RWPE2 (cell line): ENCODE measurements at regions not wholly inside any gene's neighbourhood (a gene's known extent, or its start where the extent isn't known, plus 50 kb on each side); places are given as distances from the start of the nearest gene placed in this dataset.

Experiments used
- ATAC-seq: fragments of 200-7000 bp; cut with Tn5 transposase; 3 replicates; pipeline ENCODE4 v1.9.1; 2021; ENCODE audit warnings: low read depth
- DNase-seq: peaks from one replicate; pipeline ENCODE4 v3.0.0-alpha.2; 2020; ENCODE audit warnings: low spot score
- H3K27ac ChIP-seq: fragments of 450-650 bp; 2 replicates; pipeline ENCODE4 v1.5.1; 2017; ENCODE audit warnings: mild to moderate bottlenecking; ENCODE audit not compliant: poor library complexity, severe bottlenecking
- H3K27me3 ChIP-seq: fragments of 250-450 bp; sonication (Bioruptor Pico); 2 replicates; pipeline ENCODE4 v1.5.1; 2021; ENCODE audit warnings: mild to moderate bottlenecking, moderate library complexity; ENCODE audit not compliant: insufficient read depth, poor library complexity, severe bottlenecking
- H3K36me3 ChIP-seq: fragments of 250-450 bp; sonication (Bioruptor Pico); 2 replicates; pipeline ENCODE4 v1.5.1; 2020; ENCODE audit warnings: low read depth, mild to moderate bottlenecking, moderate library complexity
- H3K4me1 ChIP-seq: fragments of 250-450 bp; sonication (Bioruptor Pico); 2 replicates; pipeline ENCODE4 v1.5.1; 2021; ENCODE audit warnings: mild to moderate bottlenecking, moderate library complexity; ENCODE audit not compliant: insufficient read depth, poor library complexity, severe bottlenecking
- H3K4me3 ChIP-seq: fragments of 250-450 bp; sonication (Bioruptor Pico); 2 replicates; pipeline ENCODE4 v1.5.1; 2021; ENCODE audit warnings: mild to moderate bottlenecking, moderate library complexity; ENCODE audit not compliant: severe bottlenecking
- H3K9me3 ChIP-seq: fragments of 250-450 bp; sonication (Bioruptor Pico); 2 replicates; pipeline ENCODE4 v1.5.1; 2021; ENCODE audit warnings: mild to moderate bottlenecking, moderate library complexity; ENCODE audit not compliant: severe bottlenecking
- CTCF ChIP-seq: fragments of 450-650 bp; IDR thresholded peaks from one replicate; pipeline ENCODE4 v1.5.1; 2017; ENCODE audit warnings: mild to moderate bottlenecking, moderate library complexity; ENCODE audit not compliant: poor library complexity, severe bottlenecking

- Histone ChIP-seq H3K27ac (no peak overlapping the region), H3K4me1 (no peaks in the 10 kb centered on the region), H3K4me3 (no peak overlapping the region), H3K36me3 (no peaks in the 10 kb centered on the region), H3K9me3 (no peaks in the 10 kb centered on the region), H3K27me3 (no peaks in the 10 kb centered on the region)
- ATAC-seq (no peak), DNase-seq (no peak)
- no peak for TF ChIP-seq CTCF
Observed at GRCh38 chr2:37499113-37499512, 154.7 kb downstream of the QPCT start.

- no peak for ATAC-seq
- no peaks in the 10 kb centered on the region for H3K4me1 ChIP-seq
- no peaks in the 10 kb centered on the region for H3K27me3 ChIP-seq
- H3K36me3 ChIP-seq = no peaks in the 10 kb centered on the region
- DNase-seq = no peak
- H3K27ac ChIP-seq = no peak overlapping the region
- H3K4me3 ChIP-seq = no peak overlapping the region
- no peaks in the 10 kb centered on the region for H3K9me3 ChIP-seq
- TF ChIP-seq CTCF = no peak
Observed at GRCh38 chr2:37500031-37500430, 155.6 kb downstream of the QPCT start.

- H3K36me3 ChIP-seq = no peaks in the 10 kb centered on the region
- ATAC-seq (no peak), DNase-seq (no peak)
- no peak overlapping the region for H3K4me3 ChIP-seq
- no peaks in the 10 kb centered on the region for H3K27me3 ChIP-seq
- TF ChIP-seq CTCF = no peak
- H3K27ac ChIP-seq = no peak overlapping the region
- no peaks in the 10 kb centered on the region for H3K4me1 ChIP-seq
- H3K9me3 ChIP-seq = no peaks in the 10 kb centered on the region
Observed at GRCh38 chr2:37501113-37501512, 156.7 kb downstream of the QPCT start.

GRCh38 chr2:37506407-37507050, 162.1 kb downstream of the QPCT start:
- Histone ChIP-seq H3K9me3 (no peaks in the 10 kb centered on the region), H3K27me3 (no peaks in the 10 kb centered on the region), H3K27ac (no peak overlapping the region), H3K36me3 (no peaks in the 10 kb centered on the region), H3K4me1 (no peaks in the 10 kb centered on the region), H3K4me3 (no peak overlapping the region)
- TF ChIP-seq CTCF = no peak
- no peak for DNase-seq
- no peak for ATAC-seq

- Histone ChIP-seq H3K4me1 (no peaks in the 10 kb centered on the region), H3K4me3 (no peak overlapping the region), H3K36me3 (no peaks in the 10 kb centered on the region), H3K27me3 (no peaks in the 10 kb centered on the region), H3K9me3 (no peaks in the 10 kb centered on the region), H3K27ac (no peak overlapping the region)
- DNase-seq = no peak
- TF ChIP-seq CTCF = no peak
- ATAC-seq = no peak
Observed at GRCh38 chr2:37507051-37507410, 162.6 kb downstream of the QPCT start.
